ENCODE measurements at regions not wholly inside any gene's neighbourhood (a gene's known extent, or its start where the extent isn't known, plus 50 kb on each side); places are given as distances from the start of the nearest gene placed in this dataset.
A peak's percentile ranks its signal among the peaks of the same experiment; 100 is the strongest.

- no peak for FAIRE-seq
- no peak for TF ChIP-seq POLR2A (IDR thresholded peaks at IDR 0.05; ENCODE audit: low read depth, low read length)
- no peak for DNase-seq (ENCODE audit: insufficient read length, low spot score)
Observed at GRCh38 chr20:58028123-58028522, 200.3 kb downstream of the ANKRD60 start.

- FAIRE-seq (no peak), DNase-seq (ENCODE audit: insufficient read length, low spot score) (no peak)
- TF ChIP-seq POLR2A (IDR thresholded peaks at IDR 0.05; ENCODE audit: low read depth, low read length) = no peak
Observed at GRCh38 chr20:58026361-58026760, 202.1 kb downstream of the ANKRD60 start.

GRCh38 chr20:58025233-58025632, 203.2 kb downstream of the ANKRD60 start:
- TF ChIP-seq POLR2A (IDR thresholded peaks at IDR 0.05; ENCODE audit: low read depth, low read length) = no peak
- FAIRE-seq = no peak
- no peak for DNase-seq (ENCODE audit: insufficient read length, low spot score)

- no peak for TF ChIP-seq POLR2A (IDR thresholded peaks at IDR 0.05; ENCODE audit: low read depth, low read length)
- no peak for FAIRE-seq
- no peak for DNase-seq (ENCODE audit: insufficient read length, low spot score)
Observed at GRCh38 chr20:58024241-58024721, 204.2 kb downstream of the ANKRD60 start.

- TF ChIP-seq POLR2A (IDR thresholded peaks at IDR 0.05; ENCODE audit: low read depth, low read length) = no peak
- no peak for DNase-seq (ENCODE audit: insufficient read length, low spot score)
- FAIRE-seq = no peak
Observed at GRCh38 chr20:58023781-58024180, 204.7 kb downstream of the ANKRD60 start.

GRCh38 chr20:58023346-58023745, 205.1 kb downstream of the ANKRD60 start:
- no peak for TF ChIP-seq POLR2A (IDR thresholded peaks at IDR 0.05; ENCODE audit: low read depth, low read length)
- DNase-seq (ENCODE audit: insufficient read length, low spot score) = no peak
- no peak for FAIRE-seq

- FAIRE-seq = no peak
- TF ChIP-seq POLR2A (IDR thresholded peaks at IDR 0.05; ENCODE audit: low read depth, low read length) = no peak
- DNase-seq (ENCODE audit: insufficient read length, low spot score) = no peak
Observed at GRCh38 chr20:58022711-58023110, 205.7 kb downstream of the ANKRD60 start.

GRCh38 chr20:58021481-58021880, 207.0 kb downstream of the ANKRD60 start:
- DNase-seq (ENCODE audit: insufficient read length, low spot score) = no peak
- no peak for TF ChIP-seq POLR2A (IDR thresholded peaks at IDR 0.05; ENCODE audit: low read depth, low read length)
- no peak for FAIRE-seq

- no peak for TF ChIP-seq POLR2A (IDR thresholded peaks at IDR 0.05; ENCODE audit: low read depth, low read length)
- FAIRE-seq (no peak), DNase-seq (ENCODE audit: insufficient read length, low spot score) (no peak)
Observed at GRCh38 chr20:58020656-58021454, 207.6 kb downstream of the ANKRD60 start.

GRCh38 chr20:58019850-58020625, 208.4 kb downstream of the ANKRD60 start:
- FAIRE-seq = no peak
- no peak for DNase-seq (ENCODE audit: insufficient read length, low spot score)
- no peak; the same call in 1 of the 2 replicates for TF ChIP-seq POLR2A (IDR thresholded peaks at IDR 0.05; ENCODE audit: low read depth, low read length)

- peak; percentile 72 for DNase-seq (ENCODE audit: insufficient read length, low spot score)
- FAIRE-seq = peak; percentile 33
- no peak for TF ChIP-seq POLR2A (IDR thresholded peaks at IDR 0.05; ENCODE audit: low read depth, low read length)
Observed at GRCh38 chr20:58019027-58019849, 209.2 kb downstream of the ANKRD60 start.

- DNase-seq (ENCODE audit: insufficient read length, low spot score) = no peak
- no peak for FAIRE-seq
- no peak for TF ChIP-seq POLR2A (IDR thresholded peaks at IDR 0.05; ENCODE audit: low read depth, low read length)
Observed at GRCh38 chr20:58018590-58018989, 209.9 kb downstream of the ANKRD60 start.

- FAIRE-seq = no peak
- no peak for DNase-seq (ENCODE audit: insufficient read length, low spot score)
- TF ChIP-seq POLR2A (IDR thresholded peaks at IDR 0.05; ENCODE audit: low read depth, low read length) = no peak
Observed at GRCh38 chr20:58017970-58018530, 210.4 kb downstream of the ANKRD60 start.

Measured in H54 (cell line).